ENCODE measurements at regions not wholly inside any gene's neighbourhood (a gene's known extent, or its start where the extent isn't known, plus 50 kb on each side); places are given as distances from the start of the nearest gene placed in this dataset.

- peak; percentile 70 for DNase-seq (ENCODE audit: low read depth)
- Histone ChIP-seq H3K4me3 (ENCODE audit: low read depth, low read length) (no peak overlapping the region), H3K27me3 (ENCODE audit: control insufficient read depth, insufficient read depth, low read length) (no peaks in the 10 kb centered on the region), H3K36me3 (ENCODE audit: control insufficient read depth, insufficient read depth, low read length) (no peaks in the 10 kb centered on the region)
- TF ChIP-seq CTCF (IDR thresholded peaks at IDR 0.05; ENCODE audit: insufficient read depth, low read length, poor library complexity, severe bottlenecking), result no peak
Measured at GRCh38 chr18:25737710-25738311, 352.6 kb downstream of the SS18 start.

GRCh38 chr18:25736516-25736915 is 353.9 kb downstream of the SS18 start:
- no peak for DNase-seq (ENCODE audit: low read depth)
- Histone ChIP-seq H3K36me3 (ENCODE audit: control insufficient read depth, insufficient read depth, low read length) (no peaks in the 10 kb centered on the region), H3K27me3 (ENCODE audit: control insufficient read depth, insufficient read depth, low read length) (no peaks in the 10 kb centered on the region), H3K4me3 (ENCODE audit: low read depth, low read length) (no peak overlapping the region)
- no peak for TF ChIP-seq CTCF (IDR thresholded peaks at IDR 0.05; ENCODE audit: insufficient read depth, low read length, poor library complexity, severe bottlenecking)

GRCh38 chr18:25735459-25735858 is 355.0 kb downstream of the SS18 start:
- DNase-seq (ENCODE audit: low read depth), result no peak

GRCh38 chr18:25734336-25734735 is 356.1 kb downstream of the SS18 start:
- Histone ChIP-seq H3K36me3 (ENCODE audit: control insufficient read depth, insufficient read depth, low read length) (no peaks in the 10 kb centered on the region), H3K27me3 (ENCODE audit: control insufficient read depth, insufficient read depth, low read length) (no peaks in the 10 kb centered on the region), H3K4me3 (ENCODE audit: low read depth, low read length) (no peak overlapping the region)
- no peak for DNase-seq (ENCODE audit: low read depth)
- TF ChIP-seq CTCF (IDR thresholded peaks at IDR 0.05; ENCODE audit: insufficient read depth, low read length, poor library complexity, severe bottlenecking), result no peak

More at GRCh38 chr18:25735459-25735858, 355.0 kb downstream of the SS18 start:
- no peak for TF ChIP-seq CTCF (IDR thresholded peaks at IDR 0.05; ENCODE audit: insufficient read depth, low read length, poor library complexity, severe bottlenecking)
- Histone ChIP-seq H3K27me3 (ENCODE audit: control insufficient read depth, insufficient read depth, low read length) (no peaks in the 10 kb centered on the region), H3K4me3 (ENCODE audit: low read depth, low read length) (no peak overlapping the region), H3K36me3 (ENCODE audit: control insufficient read depth, insufficient read depth, low read length) (no peaks in the 10 kb centered on the region)

GRCh38 chr18:25732862-25733261 is 357.6 kb downstream of the SS18 start:
- TF ChIP-seq CTCF (IDR thresholded peaks at IDR 0.05; ENCODE audit: insufficient read depth, low read length, poor library complexity, severe bottlenecking), result no peak
- H3K36me3 ChIP-seq (ENCODE audit: control insufficient read depth, insufficient read depth, low read length), result no peaks in the 10 kb centered on the region
- no peak overlapping the region for H3K4me3 ChIP-seq (ENCODE audit: low read depth, low read length)
- no peak for DNase-seq (ENCODE audit: low read depth)
- no peaks in the 10 kb centered on the region for H3K27me3 ChIP-seq (ENCODE audit: control insufficient read depth, insufficient read depth, low read length)

GRCh38 chr18:25729072-25729471 is 361.3 kb downstream of the SS18 start:
- Histone ChIP-seq H3K27me3 (ENCODE audit: control insufficient read depth, insufficient read depth, low read length) (no peaks in the 10 kb centered on the region), H3K4me3 (ENCODE audit: low read depth, low read length) (no peak overlapping the region), H3K36me3 (ENCODE audit: control insufficient read depth, insufficient read depth, low read length) (no peaks in the 10 kb centered on the region)
- TF ChIP-seq CTCF (IDR thresholded peaks at IDR 0.05; ENCODE audit: insufficient read depth, low read length, poor library complexity, severe bottlenecking), result no peak
- no peak for DNase-seq (ENCODE audit: low read depth)
